ENCODE measurements at regions not wholly inside any gene's neighbourhood (a gene's known extent, or its start where the extent isn't known, plus 50 kb on each side); places are given as distances from the start of the nearest gene placed in this dataset.

DNA sequence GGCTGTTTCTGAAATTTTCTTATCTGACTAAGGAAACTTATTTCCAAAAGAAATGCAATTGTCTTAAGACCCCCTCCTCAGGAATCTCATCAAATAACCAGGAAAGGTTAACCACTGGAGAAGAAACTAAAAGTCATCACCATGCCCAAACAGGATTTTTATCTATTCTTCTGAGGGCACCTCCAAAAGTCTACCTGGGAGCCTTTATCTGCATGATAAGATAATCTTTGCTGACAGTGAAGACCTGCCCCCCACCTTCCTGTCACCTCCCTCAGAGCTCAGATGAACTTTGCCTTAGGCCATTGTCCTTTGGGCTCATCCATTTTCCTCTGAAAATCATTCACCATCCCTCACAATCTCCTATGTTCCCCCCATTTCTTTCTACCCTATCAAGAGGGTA lies 137.3 kb upstream of the SMAD3 start:
- Mint-ChIP-seq H3K4me1 (peaks cover 0 to 4% (median under 1%) of the 10 kb centered on the region in 4 donors), H3K36me3 (no peaks in the 10 kb centered on the region), H3K4me3 (no peak overlapping the region), H3K9me3 (peaks cover 0 to 12% (median 5%) of the 10 kb centered on the region in 7 donors), H3K27me3 (peaks cover 48% of the 10 kb centered on the region), H3K27ac (no peak overlapping the region)
- Histone ChIP-seq H3K9me3 (ENCODE audit: control insufficient read depth in 2 of 2, low read length in 2 of 2) (no peaks in the 10 kb centered on the region), H3K27me3 (ENCODE audit: control insufficient read depth, insufficient read depth, low read length) (peaks cover 6% of the 10 kb centered on the region), H3K4me1 (ENCODE audit: control insufficient read depth, insufficient read depth, low read length, poor library complexity, severe bottlenecking) (no peaks in the 10 kb centered on the region), H3K27ac (ENCODE audit: insufficient read depth, low read length, poor library complexity, severe bottlenecking) (no peak overlapping the region), H3K36me3 (ENCODE audit: control insufficient read depth, insufficient read depth, low read length) (no peaks in the 10 kb centered on the region), H3K4me3 (ENCODE audit: low read depth, low read length) (no peak overlapping the region)
- no peak for DNase-seq
- no peak for ATAC-seq (ENCODE audit: low read depth in 2 of 2)

GRCh38 chr15:66928784-66929183 lies 136.6 kb upstream of the SMAD3 start:
- H3K27me3 ChIP-seq (ENCODE audit: control insufficient read depth, insufficient read depth, low read length), result peaks cover 6% of the 10 kb centered on the region
- peaks cover 44% of the 10 kb centered on the region for H3K27me3 Mint-ChIP-seq
- no peak for ATAC-seq (ENCODE audit: low read depth in 2 of 2)
- no peak overlapping the region for H3K4me3 ChIP-seq (ENCODE audit: low read depth, low read length)
- H3K4me1 ChIP-seq (ENCODE audit: control insufficient read depth, insufficient read depth, low read length, poor library complexity, severe bottlenecking), result no peaks in the 10 kb centered on the region
- no peak overlapping the region for H3K27ac ChIP-seq (ENCODE audit: insufficient read depth, low read length, poor library complexity, severe bottlenecking)
- peaks cover 2 to 3% of the 10 kb centered on the region in 2 experiments for H3K9me3 ChIP-seq (ENCODE audit: control insufficient read depth in 2 of 2, low read length in 2 of 2)
- no peak overlapping the region for H3K27ac Mint-ChIP-seq
- H3K36me3 ChIP-seq (ENCODE audit: control insufficient read depth, insufficient read depth, low read length), result no peaks in the 10 kb centered on the region
- no peaks in the 10 kb centered on the region for H3K4me1 Mint-ChIP-seq
- no peak overlapping the region for H3K4me3 Mint-ChIP-seq
- no peaks in the 10 kb centered on the region for H3K36me3 Mint-ChIP-seq
- peaks cover 0 to 12% (median 5%) of the 10 kb centered on the region in 7 donors for H3K9me3 Mint-ChIP-seq
- DNase-seq, result no peak

DNA sequence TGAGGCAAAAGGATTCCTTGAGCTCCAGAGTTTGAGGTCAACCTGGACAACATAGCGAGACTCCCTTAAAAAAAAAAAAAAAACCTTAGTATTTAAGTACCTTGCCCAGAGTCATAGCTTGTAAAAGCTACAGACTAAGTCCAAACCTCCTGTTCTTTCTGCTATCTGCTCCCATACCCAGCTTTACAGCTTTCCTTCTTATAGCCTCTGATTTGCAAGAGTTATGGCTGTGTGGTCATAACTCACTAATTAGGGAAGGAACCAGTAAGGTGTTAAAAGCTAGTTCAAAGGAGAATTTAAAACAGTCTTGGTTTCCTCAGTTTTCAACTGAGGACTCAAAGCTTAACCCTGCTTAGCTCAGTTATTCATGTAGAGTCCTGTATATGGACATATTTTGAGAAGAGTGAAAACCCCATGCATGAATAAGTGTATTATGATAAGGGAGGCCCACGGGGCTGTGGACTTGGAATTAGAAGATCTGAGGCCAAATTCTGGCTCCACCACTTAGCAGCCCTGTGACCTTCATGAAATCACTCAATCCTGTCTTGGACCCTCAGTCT lies 135.5 kb upstream of the SMAD3 start:
- Histone ChIP-seq H3K36me3 (ENCODE audit: control insufficient read depth, insufficient read depth, low read length) (no peaks in the 10 kb centered on the region), H3K9me3 (ENCODE audit: control insufficient read depth in 2 of 2, low read length in 2 of 2) (peaks cover 3 to 6% of the 10 kb centered on the region in 2 experiments), H3K27ac (ENCODE audit: insufficient read depth, low read length, poor library complexity, severe bottlenecking) (no peak overlapping the region), H3K4me1 (ENCODE audit: control insufficient read depth, insufficient read depth, low read length, poor library complexity, severe bottlenecking) (no peaks in the 10 kb centered on the region), H3K4me3 (ENCODE audit: low read depth, low read length) (no peak overlapping the region), H3K27me3 (ENCODE audit: control insufficient read depth, insufficient read depth, low read length) (peaks cover 3% of the 10 kb centered on the region)
- DNase-seq, result no peak
- Mint-ChIP-seq H3K4me3 (no peak overlapping the region), H3K9me3 (peaks cover 0 to 16% (median 3%) of the 10 kb centered on the region in 7 donors), H3K27me3 (peaks cover 39% of the 10 kb centered on the region), H3K4me1 (no peaks in the 10 kb centered on the region), H3K36me3 (no peaks in the 10 kb centered on the region), H3K27ac (no peak overlapping the region)
- no peak for ATAC-seq (ENCODE audit: low read depth in 2 of 2)

DNA sequence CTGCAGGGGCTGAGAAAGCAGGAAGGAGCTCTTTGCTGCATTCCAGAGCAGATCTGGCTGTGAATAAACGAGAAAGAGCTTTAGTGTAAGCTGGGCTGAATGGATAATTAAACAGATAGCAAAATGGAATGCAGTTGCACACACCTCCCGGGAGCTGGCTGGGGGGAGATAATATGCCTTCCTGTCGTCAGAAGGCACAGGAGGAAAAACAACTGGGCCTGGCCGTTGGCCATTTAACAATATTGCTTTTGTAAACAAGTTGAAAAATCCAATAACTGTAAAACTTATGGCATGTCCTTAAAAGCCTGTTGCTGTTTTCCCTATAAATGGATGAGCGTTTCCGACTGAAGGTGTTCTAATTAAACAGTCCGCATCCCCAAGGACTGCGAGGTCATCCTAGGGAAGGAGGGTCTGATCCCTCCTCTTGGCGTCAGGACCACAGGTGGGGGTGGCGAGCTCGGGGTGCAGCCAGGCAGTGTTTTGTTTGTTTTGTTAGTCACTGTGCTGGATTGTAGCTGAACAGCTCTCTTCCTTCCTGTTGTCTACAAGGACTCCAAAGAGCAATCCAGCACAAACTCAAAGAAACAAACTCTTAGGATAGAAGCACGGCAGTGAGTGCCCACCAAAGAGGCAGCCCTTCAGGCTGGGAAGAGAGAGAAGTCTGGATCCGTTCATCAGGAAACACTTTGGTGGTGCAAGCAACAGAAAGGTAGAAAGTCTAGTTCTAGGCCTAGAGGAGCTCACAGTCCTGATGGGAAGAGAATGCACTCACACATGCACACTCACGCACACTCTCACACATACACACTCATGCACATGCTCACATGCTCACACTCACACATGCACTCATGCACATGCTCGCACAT lies 133.4 kb upstream of the SMAD3 start:
- DNase-seq (no peak), ATAC-seq (ENCODE audit: low read depth in 2 of 2) (no peak)
- Histone ChIP-seq H3K27ac (ENCODE audit: insufficient read depth, low read length, poor library complexity, severe bottlenecking) (no peak overlapping the region), H3K27me3 (ENCODE audit: control insufficient read depth, insufficient read depth, low read length) (peaks cover 3% of the 10 kb centered on the region), H3K9me3 (ENCODE audit: control insufficient read depth in 2 of 2, low read length in 2 of 2) (peaks cover 3 to 6% of the 10 kb centered on the region in 2 experiments), H3K36me3 (ENCODE audit: control insufficient read depth, insufficient read depth, low read length) (no peaks in the 10 kb centered on the region), H3K4me3 (ENCODE audit: low read depth, low read length) (no peak overlapping the region), H3K4me1 (ENCODE audit: control insufficient read depth, insufficient read depth, low read length, poor library complexity, severe bottlenecking) (no peaks in the 10 kb centered on the region)
- Mint-ChIP-seq H3K27me3 (peaks cover 31% of the 10 kb centered on the region), H3K27ac (no peak overlapping the region), H3K4me1 (no peaks in the 10 kb centered on the region), H3K4me3 (no peak overlapping the region), H3K9me3 (peaks cover 0 to 16% (median 3%) of the 10 kb centered on the region in 7 donors), H3K36me3 (no peaks in the 10 kb centered on the region)

DNA sequence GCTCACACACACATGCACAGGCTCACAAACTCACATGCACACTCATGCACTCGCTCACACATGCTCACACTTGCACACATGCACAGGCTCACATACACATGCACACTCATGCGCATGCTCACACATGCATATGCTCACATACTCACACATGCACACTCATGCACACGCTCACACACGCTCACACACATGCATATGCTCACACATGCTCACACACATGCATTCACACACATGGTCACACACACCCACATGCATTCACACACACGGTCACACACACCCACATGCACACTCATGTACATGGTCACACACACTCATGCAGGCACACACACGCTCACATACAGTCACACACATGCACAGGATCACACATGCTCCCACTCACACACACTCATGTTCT lies 132.8 kb upstream of the SMAD3 start:
- DNase-seq, result no peak
- peaks cover 3 to 6% of the 10 kb centered on the region in 2 experiments for H3K9me3 ChIP-seq (ENCODE audit: control insufficient read depth in 2 of 2, low read length in 2 of 2)
- peak overlapping the region in 1 of 3 donors; percentile 62 for H3K27ac Mint-ChIP-seq

GRCh38 chr15:66933932-66934867 lies 131.2 kb upstream of the SMAD3 start:
- no peak for DNase-seq
- peaks cover 23% of the 10 kb centered on the region for H3K27me3 Mint-ChIP-seq
- Histone ChIP-seq H3K27me3 (ENCODE audit: control insufficient read depth, insufficient read depth, low read length) (peaks cover 3% of the 10 kb centered on the region), H3K27ac (ENCODE audit: insufficient read depth, low read length, poor library complexity, severe bottlenecking) (no peak overlapping the region), H3K36me3 (ENCODE audit: control insufficient read depth, insufficient read depth, low read length) (no peaks in the 10 kb centered on the region), H3K4me3 (ENCODE audit: low read depth, low read length) (no peak overlapping the region), H3K9me3 (ENCODE audit: control insufficient read depth in 2 of 2, low read length in 2 of 2) (peaks cover 3 to 6% of the 10 kb centered on the region in 2 experiments), H3K4me1 (ENCODE audit: control insufficient read depth, insufficient read depth, low read length, poor library complexity, severe bottlenecking) (no peaks in the 10 kb centered on the region)
- peaks cover 0 to 20% (median 3%) of the 10 kb centered on the region in 7 donors for H3K9me3 Mint-ChIP-seq
- H3K4me3 Mint-ChIP-seq, result no peak overlapping the region
- no peak overlapping the region for H3K27ac Mint-ChIP-seq
- H3K36me3 Mint-ChIP-seq, result no peaks in the 10 kb centered on the region
- no peak for ATAC-seq (ENCODE audit: low read depth in 2 of 2)
- no peaks in the 10 kb centered on the region for H3K4me1 Mint-ChIP-seq

More for the DNA sequence above, 132.8 kb upstream of the SMAD3 start:
- H3K9me3 Mint-ChIP-seq, result peaks cover 0 to 16% (median 3%) of the 10 kb centered on the region in 7 donors
- no peak overlapping the region for H3K27ac ChIP-seq (ENCODE audit: insufficient read depth, low read length, poor library complexity, severe bottlenecking)
- peaks cover 3% of the 10 kb centered on the region for H3K27me3 ChIP-seq (ENCODE audit: control insufficient read depth, insufficient read depth, low read length)
- H3K36me3 ChIP-seq (ENCODE audit: control insufficient read depth, insufficient read depth, low read length), result no peaks in the 10 kb centered on the region
- no peak overlapping the region for H3K4me3 Mint-ChIP-seq
- no peaks in the 10 kb centered on the region for H3K4me1 ChIP-seq (ENCODE audit: control insufficient read depth, insufficient read depth, low read length, poor library complexity, severe bottlenecking)
- H3K27me3 Mint-ChIP-seq, result peaks cover 27% of the 10 kb centered on the region
- ATAC-seq (ENCODE audit: low read depth in 2 of 2), result no peak
- no peaks in the 10 kb centered on the region for H3K36me3 Mint-ChIP-seq
- H3K4me1 Mint-ChIP-seq, result no peaks in the 10 kb centered on the region
- H3K4me3 ChIP-seq (ENCODE audit: low read depth, low read length), result no peak overlapping the region

- no peak overlapping the region for H3K4me3 ChIP-seq (ENCODE audit: low read depth, low read length)
- H3K9me3 ChIP-seq (ENCODE audit: control insufficient read depth in 2 of 2, low read length in 2 of 2), result peaks cover 3 to 6% of the 10 kb centered on the region in 2 experiments
- no peaks in the 10 kb centered on the region for H3K4me1 ChIP-seq (ENCODE audit: control insufficient read depth, insufficient read depth, low read length, poor library complexity, severe bottlenecking)
- no peaks in the 10 kb centered on the region for H3K4me1 Mint-ChIP-seq
- H3K4me3 Mint-ChIP-seq, result no peak overlapping the region
- no peak overlapping the region for H3K27ac Mint-ChIP-seq
- DNase-seq, result no peak
- no peak overlapping the region for H3K27ac ChIP-seq (ENCODE audit: insufficient read depth, low read length, poor library complexity, severe bottlenecking)
- no peak for ATAC-seq (ENCODE audit: low read depth in 2 of 2)
- no peaks in the 10 kb centered on the region for H3K36me3 Mint-ChIP-seq
- peaks cover 0 to 20% (median 3%) of the 10 kb centered on the region in 7 donors for H3K9me3 Mint-ChIP-seq
- peaks cover 3% of the 10 kb centered on the region for H3K27me3 ChIP-seq (ENCODE audit: control insufficient read depth, insufficient read depth, low read length)
- no peaks in the 10 kb centered on the region for H3K36me3 ChIP-seq (ENCODE audit: control insufficient read depth, insufficient read depth, low read length)
- H3K27me3 Mint-ChIP-seq, result peaks cover 17% of the 10 kb centered on the region
Observed at GRCh38 chr15:66934868-66935520, 130.4 kb upstream of the SMAD3 start.

All from CD4-positive, CD25-positive, alpha-beta regulatory T cell (primary cell).